SK-N-SH (cell line): ENCODE measurements at regions not wholly inside any gene's neighbourhood (a gene's known extent, or its start where the extent isn't known, plus 50 kb on each side); places are given as distances from the start of the nearest gene placed in this dataset.

Experiments used
- CTCF ChIA-PET: fragments of 300-600, 350-600 bp; formaldehyde crosslinking; extraction: SDS; loops from one replicate; lab custom pipeline; 2021; lab: Yijun Ruan, JAX
- POLR2A ChIA-PET: fragments of 350-600 bp; sonication (Branson Sonifier 250); formaldehyde crosslinking; extraction: SDS; loops from one replicate; lab custom pipeline; 2020; ENCODE audit warnings: antibody characterized with exemption, inconsistent platforms; lab: Yijun Ruan, JAX
- DNase-seq: peaks from one replicate; pipeline ENCODE4 v3.0.0; 2012
- H2AFZ ChIP-seq: fragments of 200-600 bp; sonication (generic); 2 replicates; pipeline ENCODE4 v1.8.1; 2016; ENCODE audit warnings: antibody characterized with exemption, mild to moderate bottlenecking, low read depth
- H3F3A ChIP-seq: fragments of 200-600 bp; sonication (generic); replicated peaks from 2 replicates; pipeline ENCODE3; 2016; ENCODE audit warnings: antibody characterized with exemption, mild to moderate bottlenecking; ENCODE audit not compliant: insufficient read depth
- H3K27ac ChIP-seq, 2 experiments: fragments of 200-500 bp in 1 of 2; fragments of 200-600 bp in 1 of 2; sonication (Bioruptor generic) in 1 of 2; sonication (generic), shearing (Covaris generic) in 1 of 2; 2 replicates each; pipeline versions ENCODE4 v1.5.1 to v1.6.1; 2014 to 2016; ENCODE audit warnings: low read depth in 2 of 2, inconsistent platforms in 1 of 2, low read length in 1 of 2, mild to moderate bottlenecking in 1 of 2, mixed read lengths in 1 of 2
- H3K27me3 ChIP-seq: fragments of 200-600 bp; sonication (generic), shearing (Covaris generic); 2 replicates; pipeline ENCODE4 v1.6.1; 2016; ENCODE audit warnings: mixed run types; ENCODE audit not compliant: insufficient read depth
- H3K36me3 ChIP-seq, 2 experiments: fragments of 200-500 bp in 1 of 2; fragments of 200-600 bp in 1 of 2; sonication (Bioruptor generic) in 1 of 2; sonication (generic) in 1 of 2; replicated peaks in 1 of 2; 2 replicates each; pipeline versions ENCODE3 to v1.5.1; 2014 to 2016; ENCODE audit warnings: low read length in 1 of 2, mild to moderate bottlenecking in 1 of 2; ENCODE audit not compliant: insufficient read depth in 2 of 2, control insufficient read depth in 1 of 2
- H3K4me1 ChIP-seq, 2 experiments: fragments of 200-500 bp in 1 of 2; fragments of 200-600 bp in 1 of 2; sonication (Bioruptor generic) in 1 of 2; sonication (generic), shearing (Covaris generic) in 1 of 2; 2 replicates each; pipeline versions ENCODE4 v1.5.1 to v1.6.1; 2014 to 2016; ENCODE audit warnings: low read depth in 1 of 2, low read length in 1 of 2, mixed run types in 1 of 2; ENCODE audit not compliant: insufficient read depth in 2 of 2, control insufficient read depth in 1 of 2
- H3K4me2 ChIP-seq: fragments of 200-600 bp; sonication (generic), shearing (Covaris generic); 2 replicates; pipeline ENCODE4 v1.6.1; 2017; ENCODE audit warnings: mixed run types
- H3K4me3 ChIP-seq, 2 experiments: fragments of 200-500 bp in 1 of 2; fragments of 200-600 bp in 1 of 2; sonication (Bioruptor generic) in 1 of 2; sonication (generic), shearing (Covaris generic) in 1 of 2; 2 replicates each; pipeline versions ENCODE4 v1.5.1 to v1.8.1; 2014 to 2016; ENCODE audit warnings: low read depth in 2 of 2, inconsistent platforms in 1 of 2, low read length in 1 of 2, mild to moderate bottlenecking in 1 of 2, mixed read lengths in 1 of 2, moderate library complexity in 1 of 2
- H3K79me2 ChIP-seq: fragments of 200-600 bp; sonication (generic); 2 replicates; pipeline ENCODE4 v1.8.1; 2017; ENCODE audit warnings: mild to moderate bottlenecking; ENCODE audit not compliant: insufficient read depth
- H3K9ac ChIP-seq: fragments of 200-600 bp; sonication (generic); 2 replicates; pipeline ENCODE4 v1.6.1; 2017; ENCODE audit warnings: mixed run types
- H3K9me2 ChIP-seq: fragments of 200-600 bp; sonication (generic); 2 replicates; pipeline ENCODE4 v1.6.1; 2017; ENCODE audit warnings: mixed run types
- H3K9me3 ChIP-seq: fragments of 200-600 bp; sonication (generic); 2 replicates; pipeline ENCODE4 v1.6.1; 2017; ENCODE audit warnings: mixed run types, mild to moderate bottlenecking, moderate library complexity
- H4K20me1 ChIP-seq: fragments of 200-600 bp; sonication (generic); 2 replicates; pipeline ENCODE4 v1.6.1; 2017; ENCODE audit warnings: mild to moderate bottlenecking, mixed run types; ENCODE audit not compliant: insufficient read depth
- ELF1 ChIP-seq: IDR thresholded peaks from 2 replicates; pipeline ENCODE4 v1.4.0; 2012
- FOSL2 ChIP-seq: IDR thresholded peaks from 2 replicates; pipeline ENCODE4 v1.4.0; 2012; ENCODE audit warnings: low read depth, mild to moderate bottlenecking, moderate library complexity, borderline replicate concordance
- FOXM1 ChIP-seq: IDR thresholded peaks from 2 replicates; pipeline ENCODE4 v1.4.0; 2012; ENCODE audit warnings: low read depth, mild to moderate bottlenecking
- MXI1 ChIP-seq: IDR thresholded peaks from 2 replicates; pipeline ENCODE4 v1.6.1; 2012; ENCODE audit warnings: mild to moderate bottlenecking, low read depth, low read length, improper control_type of control experiment
- NRF1 ChIP-seq: IDR thresholded peaks from 2 replicates; pipeline ENCODE4 v1.6.1; 2012; ENCODE audit warnings: low read depth, mild to moderate bottlenecking, low read length
- RFX5 ChIP-seq: IDR thresholded peaks from 2 replicates; pipeline ENCODE4 v1.6.1; 2012; ENCODE audit warnings: mild to moderate bottlenecking, improper control_type of control experiment, low read length
- RXRA ChIP-seq: IDR thresholded peaks from 2 replicates; pipeline ENCODE4 v1.4.0; 2012; ENCODE audit warnings: low read depth, mild to moderate bottlenecking, borderline replicate concordance
- TAF1 ChIP-seq: IDR thresholded peaks from 2 replicates; pipeline ENCODE4 v1.6.1; 2012; ENCODE audit warnings: low read depth, mild to moderate bottlenecking, low read length, moderate library complexity, borderline replicate concordance
- TCF12 ChIP-seq: IDR thresholded peaks from 2 replicates; pipeline ENCODE4 v1.4.0; 2012
- USF2 ChIP-seq: fragments of 150-350 bp; IDR thresholded peaks from 2 replicates; pipeline ENCODE4 v1.6.1; 2017; ENCODE audit warnings: antibody characterized with exemption, low read length, low read depth, borderline replicate concordance
- YY1 ChIP-seq: IDR thresholded peaks from 2 replicates; pipeline ENCODE4 v1.4.0; 2012; ENCODE audit warnings: low read depth, mild to moderate bottlenecking
- ZBTB33 ChIP-seq: IDR thresholded peaks from 2 replicates; pipeline ENCODE4 v1.4.0; 2012; ENCODE audit warnings: low read depth, borderline replicate concordance
- WGBS: methylation state at CpG from one replicate; pipeline ENCODE4 v1.1.6; 2017; ENCODE audit warnings: low lambda C conversion rate; 5-methylcytosine and 5-hydroxymethylcytosine counted together
- TF ChIP-seq, protein P1 (sequence below): IDR thresholded peaks from 2 replicates; pipeline ENCODE4 v1.4.0; 2012; ENCODE audit warnings: low read depth
- TF ChIP-seq, protein P2 (sequence below): IDR thresholded peaks from 2 replicates; pipeline ENCODE4 v1.6.1; 2012; ENCODE audit warnings: mild to moderate bottlenecking, low read depth, low read length, moderate library complexity

DNA sequence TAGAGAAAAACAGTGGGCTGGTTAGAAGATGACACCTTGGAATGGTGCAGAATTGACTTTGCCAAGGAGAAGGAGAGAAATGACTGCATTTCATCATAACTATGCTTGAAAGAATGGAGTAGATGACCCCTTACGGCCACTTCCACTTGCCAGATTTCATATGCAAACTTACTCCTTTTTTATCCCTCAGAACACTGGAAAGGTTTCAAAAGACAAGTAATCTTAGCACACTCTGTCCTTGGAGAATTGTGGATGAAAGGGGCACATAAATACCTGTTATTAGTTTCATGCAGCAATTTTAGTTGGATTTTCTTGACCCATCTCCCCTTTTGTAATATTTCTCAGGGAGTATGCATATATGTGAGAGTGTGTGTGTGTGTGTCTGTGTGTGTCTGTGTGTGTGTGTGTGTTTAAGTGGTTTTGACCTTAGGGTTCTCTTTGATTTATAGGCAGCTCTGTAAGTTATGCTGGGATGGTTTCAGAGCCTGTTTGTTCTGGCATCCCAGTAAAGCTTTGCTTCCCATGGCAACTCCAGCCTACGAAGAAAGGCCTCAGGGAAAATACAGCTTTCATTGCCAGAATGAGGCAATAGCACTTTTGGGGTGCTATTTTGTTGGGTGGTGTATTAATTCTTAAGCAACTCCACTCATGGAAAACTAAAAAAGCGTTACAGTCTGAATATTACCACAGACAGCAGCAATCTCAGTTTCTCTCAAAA, 122.2 kb upstream of the TP63 start:
- no peak overlapping the region for H3K9ac ChIP-seq
- H3K4me1 ChIP-seq, result no peaks in the 10 kb centered on the region
- H3F3A ChIP-seq, result no peaks in the 10 kb centered on the region
- no peaks in the 10 kb centered on the region for H3K36me3 ChIP-seq
- H3K4me3 ChIP-seq, result no peak overlapping the region
- 1% methylated on average over 3 of the region's 3 CpGs for WGBS
- CTCF ChIA-PET, result no interaction called here
- no peak overlapping the region for H3K27ac ChIP-seq
- TF ChIP-seq RFX5 (no peak), FOXM1 (no peak), TCF12 (no peak), TAF1 (no peak), ZBTB33 (no peak), YY1 (no peak), USF2 (no peak), ELF1 (no peak), NRF1 (no peak), FOSL2 (no peak), RXRA (no peak), MXI1 (no peak)
- TF ChIP-seq, protein P1, sequence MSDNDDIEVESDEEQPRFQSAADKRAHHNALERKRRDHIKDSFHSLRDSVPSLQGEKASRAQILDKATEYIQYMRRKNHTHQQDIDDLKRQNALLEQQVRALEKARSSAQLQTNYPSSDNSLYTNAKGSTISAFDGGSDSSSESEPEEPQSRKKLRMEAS, result no peak
- TF ChIP-seq, protein P2, sequence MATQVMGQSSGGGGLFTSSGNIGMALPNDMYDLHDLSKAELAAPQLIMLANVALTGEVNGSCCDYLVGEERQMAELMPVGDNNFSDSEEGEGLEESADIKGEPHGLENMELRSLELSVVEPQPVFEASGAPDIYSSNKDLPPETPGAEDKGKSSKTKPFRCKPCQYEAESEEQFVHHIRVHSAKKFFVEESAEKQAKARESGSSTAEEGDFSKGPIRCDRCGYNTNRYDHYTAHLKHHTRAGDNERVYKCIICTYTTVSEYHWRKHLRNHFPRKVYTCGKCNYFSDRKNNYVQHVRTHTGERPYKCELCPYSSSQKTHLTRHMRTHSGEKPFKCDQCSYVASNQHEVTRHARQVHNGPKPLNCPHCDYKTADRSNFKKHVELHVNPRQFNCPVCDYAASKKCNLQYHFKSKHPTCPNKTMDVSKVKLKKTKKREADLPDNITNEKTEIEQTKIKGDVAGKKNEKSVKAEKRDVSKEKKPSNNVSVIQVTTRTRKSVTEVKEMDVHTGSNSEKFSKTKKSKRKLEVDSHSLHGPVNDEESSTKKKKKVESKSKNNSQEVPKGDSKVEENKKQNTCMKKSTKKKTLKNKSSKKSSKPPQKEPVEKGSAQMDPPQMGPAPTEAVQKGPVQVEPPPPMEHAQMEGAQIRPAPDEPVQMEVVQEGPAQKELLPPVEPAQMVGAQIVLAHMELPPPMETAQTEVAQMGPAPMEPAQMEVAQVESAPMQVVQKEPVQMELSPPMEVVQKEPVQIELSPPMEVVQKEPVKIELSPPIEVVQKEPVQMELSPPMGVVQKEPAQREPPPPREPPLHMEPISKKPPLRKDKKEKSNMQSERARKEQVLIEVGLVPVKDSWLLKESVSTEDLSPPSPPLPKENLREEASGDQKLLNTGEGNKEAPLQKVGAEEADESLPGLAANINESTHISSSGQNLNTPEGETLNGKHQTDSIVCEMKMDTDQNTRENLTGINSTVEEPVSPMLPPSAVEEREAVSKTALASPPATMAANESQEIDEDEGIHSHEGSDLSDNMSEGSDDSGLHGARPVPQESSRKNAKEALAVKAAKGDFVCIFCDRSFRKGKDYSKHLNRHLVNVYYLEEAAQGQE, result no peak
- TF ChIP-seq, all 33 proteins: peak for 0
- Histone ChIP-seq H4K20me1 (no peaks in the 10 kb centered on the region), H3K79me2 (no peaks in the 10 kb centered on the region), H3K9me3 (no peaks in the 10 kb centered on the region), H3K27me3 (no peaks in the 10 kb centered on the region), H3K4me2 (no peak overlapping the region), H3K9me2 (no peaks in the 10 kb centered on the region), H2AFZ (no peak overlapping the region)
- no peak for DNase-seq
- POLR2A ChIA-PET, result no interaction called here
